Fibroblast of skin of abdomen (primary cell): ENCODE measurements at regions not wholly inside any gene's neighbourhood (a gene's known extent, or its start where the extent isn't known, plus 50 kb on each side); places are given as distances from the start of the nearest gene placed in this dataset.
"Not testable (repeated sequence)": the region's sequence is repeated elsewhere in the genome, so short reads cannot be mapped to it uniquely, and the experiment has no call there.

Source experiments
- DNase-seq: peaks from one replicate; pipeline ENCODE4 v3.0.0-alpha.2; 2013

- DNase-seq = peak; percentile 8
Observed at GRCh38 chr12:8390001-8390777, 65.6 kb upstream of the CLEC6A start.

GRCh38 chr12:8396225-8397071, 59.3 kb upstream of the CLEC6A start:
- peak; percentile 28 for DNase-seq

- DNase-seq = not testable (repeated sequence)
Observed at GRCh38 chr12:8397378-8397777, 58.4 kb upstream of the CLEC6A start.

- not testable (repeated sequence) for DNase-seq
Observed at GRCh38 chr12:8399496-8400034, 56.2 kb upstream of the CLEC6A start.

GRCh38 chr12:8403834-8404233, 51.9 kb upstream of the CLEC6A start:
- not testable (repeated sequence) for DNase-seq

- not testable (repeated sequence) for DNase-seq
Observed at GRCh38 chr12:8404341-8404740, 51.4 kb upstream of the CLEC6A start.
